ENCODE measurements at regions not wholly inside any gene's neighbourhood (a gene's known extent, or its start where the extent isn't known, plus 50 kb on each side); places are given as distances from the start of the nearest gene placed in this dataset.
"Not testable (repeated sequence)": the region's sequence is repeated elsewhere in the genome, so short reads cannot be mapped to it uniquely, and the experiment has no call there.

- no peak for DNase-seq (ENCODE audit: low read depth in 2 of 2)
These were observed 68.8 kb downstream of the SSX7 start for GRCh38 chrX:52585892-52586291.

GRCh38 chrX:52577464-52578173 lies 60.8 kb upstream of the XAGE1B start:
- no peak for DNase-seq (ENCODE audit: low read depth in 2 of 2)

GRCh38 chrX:52576946-52577345 lies 60.1 kb upstream of the XAGE1B start:
- no peak for DNase-seq (ENCODE audit: low read depth in 2 of 2)

GRCh38 chrX:52576474-52576873 lies 59.6 kb upstream of the XAGE1B start:
- no peak for DNase-seq (ENCODE audit: low read depth in 2 of 2)

- DNase-seq (ENCODE audit: low read depth in 2 of 2), result peak in 1 of 2 donors; percentile 6
These were observed 57.8 kb upstream of the XAGE1B start for GRCh38 chrX:52574416-52575275.

GRCh38 chrX:52568146-52568545 lies 51.3 kb upstream of the XAGE1B start:
- DNase-seq (ENCODE audit: low read depth in 2 of 2), result not testable (repeated sequence)

Measured in stimulated activated CD4-positive, alpha-beta T cell treated with anti-CD3 and anti-CD28 coated beads, Interleukin-15, amount 100 ng/mL, for 48 hours (primary cell).